Testis (tissue), 2 donors: ENCODE measurements at regions not wholly inside any gene's neighbourhood (a gene's known extent, or its start where the extent isn't known, plus 50 kb on each side); places are given as distances from the start of the nearest gene placed in this dataset.
A peak's percentile ranks its signal among the peaks of the same experiment; 100 is the strongest.

Experiments used
- DNase-seq: peaks from one replicate; pipeline ENCODE4 v3.0.0-alpha.2; 2019
- H3K27ac ChIP-seq, 2 donors: fragments of 200-600 bp; sonication (generic); one replicate each; pipeline ENCODE4 v1.5.1; 2019
- H3K27me3 ChIP-seq: fragments of 200-600 bp; sonication (generic); one replicate; pipeline ENCODE4 v1.5.1; 2019
- H3K36me3 ChIP-seq: fragments of 200-600 bp; sonication (generic); one replicate; pipeline ENCODE4 v1.5.1; 2017; ENCODE audit warnings: low read depth; ENCODE audit errors: missing control alignments
- H3K4me1 ChIP-seq: fragments of 200-600 bp; sonication (generic); one replicate; pipeline ENCODE4 v1.5.1; 2019
- H3K4me3 ChIP-seq, 2 donors: fragments of 200-600 bp; sonication (generic); one replicate each; pipeline ENCODE4 v1.5.1; 2017 to 2019
- H3K9me3 ChIP-seq: fragments of 200-600 bp; sonication (generic); one replicate; pipeline ENCODE4 v1.5.1; 2017
- CTCF ChIP-seq, 3 experiments: fragments of 450-650 bp in 2 of 3; fragments of 200-600 bp in 1 of 3; sonication (generic) in 1 of 3; IDR thresholded peaks; one replicate each; pipeline ENCODE4 v1.5.1; 2016 to 2019; ENCODE audit warnings: antibody characterized with exemption in 3 of 3, mild to moderate bottlenecking in 2 of 3, moderate library complexity in 1 of 3
- POLR2A ChIP-seq: fragments of 450-650 bp; IDR thresholded peaks from one replicate; pipeline ENCODE4 v1.6.1; 2017; ENCODE audit warnings: antibody characterized with exemption, mild to moderate bottlenecking, moderate library complexity
- whole genome bisulfite sequencing, 2 donors: methylation state at CpG; one replicate each; pipeline ENCODE4 v1.1.5; 2018; 5-methylcytosine and 5-hydroxymethylcytosine counted together
- intact Hi-C: fragments of 100-400 bp; cut with DNase I; formaldehyde crosslinking; loops from one replicate; pipeline ENCODE4 v1.15.1; 2023; ENCODE audit warnings: low total_unique reads

DNA sequence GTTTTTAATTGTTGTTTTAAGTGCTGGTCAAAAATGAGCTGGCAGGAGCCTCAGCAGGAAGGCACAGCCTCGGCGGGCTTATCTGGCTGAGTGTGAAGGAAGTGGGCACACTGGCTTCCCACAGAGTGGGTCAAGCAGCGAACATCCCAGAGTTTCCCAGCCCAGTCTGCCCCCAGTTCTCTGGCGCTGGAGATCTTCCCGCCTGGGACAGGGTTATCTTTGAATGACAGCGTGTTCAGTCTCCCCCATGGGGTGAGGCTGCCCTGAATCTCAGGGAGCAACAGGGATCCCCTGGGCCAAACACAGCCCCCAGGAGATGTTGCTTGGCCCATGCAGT is 122.2 kb upstream of the PTPN1 start:
- H3K9me3 ChIP-seq = no peaks in the 10 kb centered on the region
- no peak overlapping the region for H3K27ac ChIP-seq
- H3K4me1 ChIP-seq = peaks cover 6% of the 10 kb centered on the region
- no peaks in the 10 kb centered on the region for H3K27me3 ChIP-seq
- no peak for TF ChIP-seq POLR2A
- TF ChIP-seq CTCF (IDR thresholded peaks at IDR 0.05) = no peak
- DNase-seq = no peak
- 68 to 81% methylated on average over 6 of the region's 6 CpGs for WGBS, 2 donors
- no peaks in the 10 kb centered on the region for H3K36me3 ChIP-seq
- intact Hi-C loops = no loop called here
- no peak overlapping the region for H3K4me3 ChIP-seq

DNA sequence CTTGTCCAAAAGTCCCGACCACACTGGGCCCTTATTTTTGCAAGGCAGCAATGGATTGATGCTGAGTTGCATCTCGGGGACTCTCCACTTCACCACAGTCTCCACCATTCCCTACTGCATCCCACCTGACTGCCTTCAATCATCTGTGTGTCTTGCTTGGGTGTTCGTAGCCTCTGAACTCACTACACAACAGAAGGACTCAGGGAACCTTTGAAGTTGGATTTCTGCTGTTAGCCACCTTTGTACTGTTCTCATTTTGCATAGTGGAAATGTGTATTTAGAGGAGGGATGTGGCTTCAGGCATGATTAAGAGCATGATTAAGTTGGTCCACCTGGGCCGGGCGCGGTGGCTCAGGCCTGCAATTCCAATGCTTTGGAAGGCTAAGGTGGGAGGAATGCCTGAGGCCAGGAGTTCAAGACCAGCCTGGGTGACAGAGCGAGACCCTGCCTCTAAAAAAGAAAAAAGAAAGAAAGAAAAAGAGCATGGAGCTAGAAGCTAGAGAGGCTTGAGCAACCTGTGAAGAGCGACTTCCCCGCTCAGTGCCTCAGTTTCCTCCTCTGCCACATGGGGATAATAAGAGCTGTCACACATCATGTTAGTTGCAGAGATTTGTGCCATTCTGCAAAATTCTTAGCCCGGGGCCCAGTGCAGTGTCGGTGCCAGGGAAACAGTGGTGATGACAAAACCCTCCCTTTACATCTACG is 121.3 kb upstream of the PTPN1 start:
- DNase-seq = no peak
- Histone ChIP-seq H3K4me3 (no peak overlapping the region), H3K27me3 (no peaks in the 10 kb centered on the region), H3K27ac (no peak overlapping the region), H3K9me3 (no peaks in the 10 kb centered on the region), H3K36me3 (no peaks in the 10 kb centered on the region), H3K4me1 (peaks cover 6% of the 10 kb centered on the region)
- 87 to 91% methylated on average over 12 of the region's 12 CpGs for WGBS, 2 donors
- intact Hi-C loops = no loop called here
- TF ChIP-seq POLR2A = no peak
- no peak for TF ChIP-seq CTCF (IDR thresholded peaks at IDR 0.05)

DNA sequence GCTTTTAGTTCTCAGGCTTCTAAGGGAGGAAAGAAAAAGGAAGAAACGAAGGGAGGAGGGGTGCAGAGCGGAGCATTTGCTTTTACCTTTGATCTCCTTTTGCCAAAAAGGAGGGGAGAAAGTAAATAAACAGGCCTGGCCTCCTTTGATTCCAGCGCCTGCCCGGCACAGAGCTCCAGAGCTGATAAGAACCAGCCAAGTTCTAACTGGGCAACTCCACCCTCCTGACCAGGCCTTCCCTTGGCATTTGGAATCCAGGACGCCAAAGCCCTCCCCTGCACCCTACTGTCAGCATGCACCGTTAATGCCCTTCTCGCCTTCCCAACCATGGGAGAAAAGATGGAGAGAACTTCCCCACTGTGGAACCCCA is 120.8 kb upstream of the PTPN1 start:
- peak; percentile 26 for DNase-seq
- no peaks in the 10 kb centered on the region for H3K9me3 ChIP-seq
- intact Hi-C loops = no loop called here
- no peaks in the 10 kb centered on the region for H3K36me3 ChIP-seq
- WGBS, 2 donors = 76 to 78% methylated on average over 7 of the region's 7 CpGs
- no peak overlapping the region for H3K4me3 ChIP-seq
- TF ChIP-seq POLR2A (no peak), CTCF (IDR thresholded peaks at IDR 0.05) (no peak)
- H3K27ac ChIP-seq = no peak overlapping the region
- peaks cover 6% of the 10 kb centered on the region for H3K4me1 ChIP-seq
- no peaks in the 10 kb centered on the region for H3K27me3 ChIP-seq

DNA sequence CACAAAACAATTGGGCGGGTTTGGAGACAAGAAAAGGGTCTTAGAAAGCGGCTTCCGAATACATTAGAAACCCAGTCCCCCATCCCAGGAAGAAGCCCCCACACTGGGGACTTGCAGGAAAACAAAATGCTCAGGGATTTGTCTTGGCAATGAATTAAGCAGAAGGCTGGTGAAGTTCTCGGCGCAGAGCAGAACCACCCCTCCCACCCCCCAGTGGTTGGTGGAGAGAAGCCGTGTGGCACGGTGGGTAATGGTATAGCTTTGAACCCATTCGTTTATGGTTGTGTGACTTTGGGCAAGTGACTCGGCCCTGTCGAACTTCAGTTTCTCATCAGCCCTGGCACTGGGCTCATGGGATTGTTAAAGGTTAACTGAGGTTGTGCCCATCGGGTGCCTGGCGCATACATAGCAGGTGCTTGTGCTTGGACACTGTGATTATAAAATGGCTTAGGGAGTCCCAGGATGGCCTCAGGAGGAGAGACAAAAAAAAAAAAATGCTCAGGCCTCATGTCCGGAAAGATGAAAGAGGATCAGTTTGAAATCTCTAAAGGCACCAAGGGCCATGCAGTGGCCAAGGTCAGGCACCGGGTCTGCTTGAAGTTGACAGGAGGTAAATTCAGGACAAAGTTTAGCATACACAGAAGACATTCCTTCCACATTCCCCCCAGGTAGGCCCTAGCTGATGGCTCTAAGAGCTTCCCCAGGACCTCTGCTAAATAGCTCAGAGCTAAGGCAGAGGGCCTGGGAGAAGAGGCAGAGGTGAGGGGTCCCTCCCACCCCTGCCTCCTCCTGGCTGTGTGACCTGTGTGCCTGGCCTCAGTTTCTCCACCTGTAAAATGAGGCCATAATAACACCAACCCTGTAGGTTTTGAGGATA is 120.1 kb upstream of the PTPN1 start:
- intact Hi-C loops = no loop called here
- 83 to 93% methylated on average over 14 of the region's 14 CpGs for WGBS, 2 donors
- H3K27ac ChIP-seq = no peak overlapping the region

More for the DNA sequence above, 120.1 kb upstream of the PTPN1 start:
- DNase-seq = no peak
- Histone ChIP-seq H3K4me3 (no peak overlapping the region), H3K36me3 (no peaks in the 10 kb centered on the region), H3K9me3 (no peaks in the 10 kb centered on the region), H3K4me1 (peaks cover 12% of the 10 kb centered on the region), H3K27me3 (no peaks in the 10 kb centered on the region)
- TF ChIP-seq CTCF (IDR thresholded peaks at IDR 0.05) (no peak), POLR2A (no peak)
